GM21723 (cell line): ENCODE measurements at regions not wholly inside any gene's neighbourhood (a gene's known extent, or its start where the extent isn't known, plus 50 kb on each side); places are given as distances from the start of the nearest gene placed in this dataset.

ENCODE experiments used
- ATAC-seq: cut with Tn5 transposase; IDR thresholded peaks from one replicate; pipeline ENCODE4 v1.9.1; 2021; ENCODE audit warnings: mild to moderate bottlenecking, moderate library complexity; ENCODE audit not compliant: unreplicated experiment

DNA sequence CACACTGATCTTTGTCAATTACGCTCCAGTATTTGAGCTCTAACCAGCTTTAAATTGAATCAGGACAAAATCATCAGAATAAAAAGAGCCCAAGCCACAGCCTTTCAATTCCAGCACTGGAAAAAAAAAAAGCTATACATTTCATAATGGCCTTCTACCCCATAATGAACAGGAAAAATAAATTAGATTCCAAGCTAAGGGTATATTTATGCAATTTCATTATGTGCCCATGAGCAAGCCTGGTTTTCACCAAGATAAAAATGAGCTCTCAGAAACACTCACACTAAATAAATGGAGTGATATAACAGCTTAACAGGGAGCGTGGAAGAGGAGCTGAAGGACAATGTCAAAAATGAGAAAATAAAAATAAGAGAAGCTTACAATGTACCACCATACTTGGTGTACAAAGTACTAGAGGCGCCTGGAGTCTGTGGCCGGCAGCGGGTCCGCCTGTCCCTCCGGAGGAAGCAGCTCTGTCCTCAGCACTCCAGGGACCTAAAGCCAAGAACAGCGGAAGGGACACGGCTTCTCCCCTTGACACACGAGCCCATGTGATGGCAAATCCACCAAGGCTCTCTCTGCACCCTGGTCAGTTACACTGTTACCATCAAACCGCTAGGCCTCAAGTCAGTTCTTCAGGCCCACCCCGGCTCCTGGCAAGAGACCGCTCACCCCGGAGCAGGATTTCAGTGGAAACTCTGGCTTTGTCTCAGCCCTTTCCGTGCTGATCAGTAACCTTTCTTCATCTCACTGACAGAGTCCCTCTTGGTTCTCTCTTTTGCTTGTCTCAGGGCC is 69.6 kb downstream of the RBFOX3 start:
- ATAC-seq = no peak

- ATAC-seq = no peak
Observed at GRCh38 chr17:79539944-79540705, 70.7 kb downstream of the RBFOX3 start.

GRCh38 chr17:79538291-79538690 is 72.6 kb downstream of the RBFOX3 start:
- no peak for ATAC-seq

GRCh38 chr17:79537686-79538085 is 73.2 kb downstream of the RBFOX3 start:
- ATAC-seq = no peak

DNA sequence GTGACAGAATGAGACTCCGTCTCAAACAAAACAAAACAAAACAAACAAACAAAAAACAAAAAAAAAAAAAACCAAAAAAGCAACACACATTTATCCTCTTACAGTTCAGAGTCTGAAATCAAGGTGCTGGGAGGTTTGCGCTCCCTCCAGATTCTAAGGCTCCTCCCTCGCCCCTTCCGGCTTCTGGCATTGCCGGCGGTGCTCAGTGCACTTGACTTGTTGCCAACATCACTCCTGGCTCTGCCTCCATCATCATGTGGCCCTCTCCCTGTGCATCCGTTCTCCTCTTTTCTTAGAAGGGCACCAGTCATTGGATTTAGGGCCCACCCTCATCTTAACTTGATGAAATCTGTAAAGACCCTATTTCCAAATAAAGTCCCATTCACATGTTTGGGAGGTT is 73.8 kb downstream of the RBFOX3 start:
- no peak for ATAC-seq

- no peak for ATAC-seq
Observed at GRCh38 chr17:79536212-79536840, 74.5 kb downstream of the RBFOX3 start.

DNA sequence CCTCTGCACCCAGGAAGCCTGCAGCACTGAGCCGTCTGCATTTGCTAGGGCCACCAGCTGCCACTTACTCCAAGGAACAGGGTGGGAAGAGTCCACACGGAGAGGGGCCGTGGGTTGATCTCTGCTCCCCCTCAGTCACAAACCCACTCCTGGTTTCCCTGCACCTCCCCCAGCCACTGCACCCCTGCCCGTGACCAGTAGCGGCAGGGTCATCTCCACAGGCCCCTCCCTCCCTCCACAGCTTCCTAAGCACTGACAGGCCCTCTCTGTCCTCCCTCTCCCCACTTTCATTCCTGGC is 75.2 kb downstream of the RBFOX3 start:
- ATAC-seq = no peak

DNA sequence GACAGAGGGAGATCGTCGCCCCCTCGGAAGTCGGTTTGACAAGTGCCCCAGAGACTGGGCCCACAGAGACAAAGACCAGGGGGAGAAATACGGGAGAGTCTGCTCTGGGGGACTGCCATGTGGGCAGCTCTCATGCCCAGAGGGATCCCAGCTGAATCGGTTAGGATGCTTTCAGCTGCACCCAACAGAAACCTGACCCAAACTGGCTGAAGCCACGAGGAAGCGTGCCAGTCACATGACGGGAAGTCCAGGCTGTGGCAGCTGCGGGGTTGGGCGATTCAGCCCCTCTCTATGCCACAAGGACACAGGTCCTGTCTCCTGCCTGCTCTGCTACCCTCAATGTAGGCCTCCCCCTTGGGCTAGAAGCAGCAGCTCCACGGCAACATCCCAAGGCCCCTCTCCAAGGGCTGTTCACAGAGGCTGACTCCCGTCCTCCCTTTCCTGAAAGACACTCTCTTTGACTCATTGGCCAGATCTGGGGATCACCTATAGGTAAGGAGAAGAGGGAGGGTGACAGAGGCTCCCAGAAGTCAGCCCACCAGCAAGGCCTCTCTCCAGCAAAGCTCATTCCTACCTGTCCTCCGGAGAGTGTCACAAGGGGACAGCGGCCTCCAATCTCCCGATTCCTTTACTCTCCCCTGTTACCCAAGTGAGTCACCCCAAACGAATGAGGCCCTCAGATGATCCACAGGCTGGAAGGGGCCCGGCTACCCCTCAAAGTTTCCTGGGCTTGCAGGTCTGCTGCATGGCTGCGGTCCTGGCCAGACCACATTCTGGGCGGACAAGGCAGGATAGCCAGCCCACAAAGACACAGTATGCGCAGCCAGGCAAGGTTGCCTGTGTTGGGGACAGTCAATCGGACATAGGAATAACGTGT is 75.8 kb downstream of the RBFOX3 start:
- no peak for ATAC-seq

GRCh38 chr17:79534111-79534510 is 76.7 kb downstream of the RBFOX3 start:
- no peak for ATAC-seq

DNA sequence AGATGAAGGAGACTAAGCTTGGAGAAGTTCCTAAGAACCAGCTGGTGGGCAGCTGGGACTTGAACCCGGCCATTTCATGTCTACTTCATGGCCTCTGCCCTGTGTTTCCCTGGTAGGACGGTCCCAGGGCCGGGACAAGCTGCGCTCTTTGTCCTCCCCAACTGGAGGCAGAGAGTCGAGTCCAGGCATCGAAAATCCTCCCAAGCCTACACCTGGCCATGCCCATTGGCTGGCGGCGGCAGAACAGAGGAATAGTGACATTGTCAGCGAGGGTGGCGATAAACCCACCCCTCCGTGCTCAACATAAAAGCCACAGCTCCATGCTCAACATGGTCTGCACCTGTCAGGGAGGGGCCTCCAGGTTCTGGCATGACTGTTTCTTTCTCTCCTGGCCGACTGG is 77.7 kb downstream of the RBFOX3 start:
- ATAC-seq = no peak

DNA sequence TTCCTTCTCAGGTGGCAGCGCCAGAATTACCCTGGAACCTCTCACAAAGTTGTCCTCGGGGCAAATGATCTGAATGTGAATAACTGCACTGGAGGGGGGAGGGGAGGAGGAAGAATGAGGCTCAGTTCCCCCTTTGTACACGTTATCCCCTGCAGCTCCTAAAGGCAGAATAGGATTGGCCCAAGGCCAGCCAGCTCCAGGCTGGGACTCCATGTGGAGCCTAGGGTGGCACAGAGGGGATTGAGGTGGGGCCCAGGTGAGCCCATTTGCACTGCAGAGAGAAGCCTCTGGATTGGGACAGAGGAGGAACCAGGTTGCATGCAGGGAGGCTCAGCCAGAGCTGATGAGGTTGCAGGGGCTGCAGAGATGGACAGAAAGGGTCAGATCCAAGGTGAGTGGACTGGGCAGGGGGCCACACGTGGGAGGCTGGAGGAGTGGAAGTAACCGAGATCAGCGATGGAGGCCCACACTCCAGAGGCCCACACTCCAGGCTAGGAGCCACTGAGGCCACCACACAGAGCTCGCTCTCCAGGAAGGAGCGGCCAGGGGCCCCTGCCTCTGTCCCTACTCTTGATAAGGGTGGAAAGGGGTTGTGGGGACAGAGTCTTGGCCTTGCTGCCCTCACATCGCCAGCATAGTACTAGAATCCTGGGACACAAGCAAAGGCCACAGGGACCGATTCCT is 78.6 kb downstream of the RBFOX3 start:
- no peak for ATAC-seq

GRCh38 chr17:79531191-79532095 is 79.4 kb downstream of the RBFOX3 start:
- ATAC-seq = no peak

DNA sequence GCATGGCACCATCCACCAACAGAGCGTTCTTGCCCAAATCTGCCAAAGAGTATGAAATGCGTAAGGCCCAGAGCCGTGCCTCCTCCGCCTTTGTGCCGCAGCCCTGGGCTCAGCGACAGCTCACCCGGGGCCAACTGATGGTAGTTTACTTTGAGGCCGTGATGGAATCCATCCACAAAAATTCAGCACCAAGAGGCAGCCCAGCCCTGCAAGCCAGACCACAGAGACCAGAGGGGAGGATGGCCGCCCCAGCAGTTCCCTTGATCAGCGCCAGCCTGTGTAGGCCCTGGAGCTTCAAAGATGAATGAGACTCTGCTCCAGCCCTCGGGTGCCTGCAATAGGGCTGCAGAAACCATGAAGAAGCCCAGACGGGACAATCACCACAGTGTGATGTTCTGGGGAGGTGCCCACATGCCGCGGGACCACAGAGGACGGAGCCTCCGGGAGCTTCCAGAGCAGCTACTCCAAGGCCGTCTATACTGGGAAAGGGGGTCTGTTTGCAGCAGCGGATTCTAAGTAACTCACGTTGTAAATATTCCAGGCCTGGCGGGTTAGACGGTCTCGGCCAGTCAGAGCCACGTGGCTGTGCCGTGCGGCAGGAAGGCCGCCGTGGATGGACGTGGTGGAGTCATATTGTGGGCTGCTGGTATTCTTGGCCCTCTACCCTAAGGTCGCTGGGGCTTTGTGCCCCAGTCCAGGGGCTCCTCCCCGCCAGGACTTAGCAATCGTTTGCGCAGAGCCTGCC is 80.3 kb downstream of the RBFOX3 start:
- ATAC-seq = no peak

- no peak for ATAC-seq
Observed at GRCh38 chr17:79529661-79530081, 81.2 kb downstream of the RBFOX3 start.

GRCh38 chr17:79528592-79529125 is 82.2 kb downstream of the RBFOX3 start:
- no peak for ATAC-seq

- ATAC-seq = no peak
Observed at GRCh38 chr17:79527306-79527705, 83.5 kb downstream of the RBFOX3 start.

DNA sequence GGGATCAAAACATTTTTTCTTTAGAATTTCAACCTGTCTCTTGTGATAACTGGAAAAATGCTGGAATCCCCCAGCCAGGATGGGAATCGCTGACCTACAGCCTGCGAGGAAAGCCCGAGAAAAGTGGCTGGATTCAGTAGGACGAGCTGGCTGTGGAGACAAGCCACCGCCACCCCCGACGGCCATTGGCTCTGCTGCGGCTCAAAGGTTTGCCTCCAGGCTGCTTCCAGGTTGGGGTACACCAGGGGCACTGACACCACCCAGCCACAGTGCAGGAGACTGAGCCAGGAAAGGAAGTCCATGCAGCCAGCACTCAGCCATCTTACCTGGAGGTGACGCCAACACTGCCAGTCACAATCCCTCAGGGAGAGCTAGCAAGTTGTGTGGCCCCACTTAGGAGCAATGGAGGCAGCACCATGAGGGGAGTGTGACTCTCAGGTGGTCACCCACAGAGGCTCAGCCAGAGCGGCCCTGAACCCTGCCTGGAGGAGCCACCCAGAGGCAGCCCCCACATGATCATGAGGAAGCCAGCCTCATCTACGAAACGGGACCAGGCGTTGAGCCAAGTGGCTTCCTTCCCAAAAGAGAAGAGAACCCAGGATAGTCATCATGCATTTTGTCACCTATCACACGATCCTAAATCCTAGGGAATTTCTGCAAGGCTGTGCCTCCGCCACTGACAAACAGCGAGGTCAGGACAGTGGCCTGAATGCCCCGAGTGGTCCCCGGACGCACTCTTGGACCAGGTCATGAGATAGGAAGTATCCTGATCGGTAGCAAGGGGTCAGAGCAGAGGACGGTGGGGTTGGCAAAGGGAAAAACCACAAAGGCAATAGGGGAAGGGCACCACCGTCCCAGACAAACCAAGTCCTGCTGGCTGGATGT is 84.8 kb downstream of the RBFOX3 start:
- no peak for ATAC-seq
